ENCODE measurements at regions not wholly inside any gene's neighbourhood (a gene's known extent, or its start where the extent isn't known, plus 50 kb on each side); places are given as distances from the start of the nearest gene placed in this dataset.
"Not testable (repeated sequence)": the region's sequence is repeated elsewhere in the genome, so short reads cannot be mapped to it uniquely, and the experiment has no call there.

DNA sequence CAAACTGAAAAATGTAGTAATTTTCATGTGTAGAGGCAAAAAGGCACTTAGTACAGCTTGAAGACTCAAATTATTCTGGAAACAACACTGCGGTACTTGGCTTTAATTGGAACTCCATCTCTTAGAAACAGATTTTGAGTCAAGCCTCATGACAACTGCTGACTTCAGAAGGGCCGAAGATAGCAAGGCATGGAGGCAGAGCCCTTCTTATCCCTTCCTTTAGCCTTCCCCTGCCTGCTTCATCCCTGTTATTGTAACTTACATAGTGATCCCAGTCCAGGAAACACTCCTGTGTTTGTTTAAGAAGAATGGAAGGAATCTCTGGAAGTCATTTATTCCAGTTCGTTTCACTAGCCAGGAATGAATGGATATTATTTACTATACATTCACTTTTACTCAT lies 110.9 kb upstream of the FAM98A start:
- no peak for DNase-seq

DNA sequence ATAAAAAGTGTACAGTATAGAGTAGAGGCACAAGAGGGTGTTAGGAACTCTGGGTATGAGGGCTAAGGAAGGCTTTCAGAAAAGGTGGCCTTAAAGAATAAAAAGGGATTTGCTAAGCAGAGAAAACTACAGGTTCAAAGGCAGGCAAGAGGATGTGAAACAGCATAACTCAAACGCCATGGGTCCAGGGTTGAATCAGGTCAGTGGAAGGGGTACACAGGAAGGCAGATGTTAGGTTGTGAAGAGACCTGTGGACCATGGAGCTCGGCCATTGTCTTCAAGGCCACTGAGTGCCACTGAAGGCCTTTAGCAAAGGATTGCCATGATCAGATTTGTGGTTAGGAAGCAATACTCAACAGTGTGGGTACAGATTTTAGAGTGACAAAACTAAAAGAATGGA lies 108.2 kb upstream of the FAM98A start:
- DNase-seq = peak; percentile 50

DNA sequence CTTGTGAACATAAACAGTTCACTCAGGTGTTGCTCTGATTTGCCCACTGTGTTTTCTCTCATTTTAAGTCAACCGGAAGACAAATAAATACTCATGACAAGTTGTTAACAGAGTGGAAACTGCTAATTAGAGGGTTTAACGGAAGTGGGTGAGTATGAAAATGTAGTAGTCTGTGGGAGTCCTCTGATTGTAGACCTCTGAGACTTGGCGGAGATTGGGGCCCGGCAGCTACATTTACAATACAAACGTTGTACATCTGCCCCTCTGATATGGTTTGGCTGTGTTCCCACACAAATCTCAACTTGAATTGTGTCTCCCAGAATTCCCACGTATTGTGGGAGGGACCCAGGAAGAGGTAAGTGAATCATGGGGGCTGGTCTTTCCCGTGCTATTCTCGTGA lies 107.3 kb upstream of the FAM98A start:
- peak; percentile 86 for DNase-seq

DNA sequence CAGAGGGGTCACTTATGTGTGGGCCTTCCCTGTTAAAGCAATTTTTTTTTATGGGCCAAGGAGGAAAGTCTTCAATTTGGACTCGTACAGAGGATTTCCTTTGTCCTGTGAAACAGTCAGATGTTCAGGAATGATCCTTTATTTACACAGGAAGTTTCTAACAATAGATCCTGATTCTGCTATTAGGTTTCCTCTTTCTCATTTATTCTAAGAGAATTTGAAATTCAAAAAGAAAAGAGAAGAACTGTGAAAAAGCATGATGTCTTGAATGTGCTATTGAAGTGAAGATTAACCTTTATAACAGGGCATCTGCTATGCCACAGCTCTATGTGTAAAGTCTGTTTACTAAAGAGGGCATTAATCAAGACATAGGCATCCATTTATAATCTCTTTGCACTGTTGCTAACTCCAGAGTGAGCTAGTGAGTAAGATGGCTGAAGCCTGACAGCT lies 105.3 kb upstream of the FAM98A start:
- no peak for DNase-seq

DNA sequence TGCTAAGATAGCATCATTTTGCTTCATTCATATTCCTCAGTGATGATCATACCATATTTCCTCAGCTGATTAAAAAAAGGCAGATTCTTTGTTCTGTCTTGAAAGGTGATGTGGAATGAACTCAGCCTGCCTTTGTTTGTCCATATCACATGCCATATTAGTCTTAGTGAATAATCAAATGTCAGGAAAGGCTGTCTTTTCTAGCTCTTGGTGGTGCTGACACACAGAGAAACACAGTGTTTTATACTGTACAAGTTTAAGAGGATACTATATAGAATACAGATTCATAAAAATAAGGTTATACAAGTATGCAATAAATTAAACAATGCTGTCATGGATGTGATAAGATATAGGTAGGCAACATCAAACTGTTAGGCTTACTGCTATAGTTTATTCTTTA lies 97.1 kb upstream of the FAM98A start:
- no peak for DNase-seq

DNA sequence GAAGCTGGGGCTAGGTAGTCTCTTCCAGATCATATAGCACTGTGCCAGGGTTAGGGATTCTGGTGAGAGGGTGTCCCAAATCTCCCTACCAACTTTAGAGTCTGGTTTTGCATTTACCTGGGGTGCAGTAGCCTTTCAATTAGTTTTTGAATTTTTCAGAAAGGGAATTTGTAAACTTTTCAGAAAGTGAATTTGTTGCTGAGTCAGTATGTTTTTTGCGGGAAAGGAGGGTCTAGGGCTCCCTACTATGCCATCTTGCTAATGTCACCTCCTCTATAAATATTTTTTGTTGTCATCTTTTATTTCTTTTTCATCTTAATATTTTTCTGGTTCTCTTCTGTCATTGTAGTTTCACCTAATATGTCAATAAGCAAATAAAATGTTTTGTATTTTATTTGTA lies 95.8 kb upstream of the FAM98A start:
- no peak for DNase-seq

DNA sequence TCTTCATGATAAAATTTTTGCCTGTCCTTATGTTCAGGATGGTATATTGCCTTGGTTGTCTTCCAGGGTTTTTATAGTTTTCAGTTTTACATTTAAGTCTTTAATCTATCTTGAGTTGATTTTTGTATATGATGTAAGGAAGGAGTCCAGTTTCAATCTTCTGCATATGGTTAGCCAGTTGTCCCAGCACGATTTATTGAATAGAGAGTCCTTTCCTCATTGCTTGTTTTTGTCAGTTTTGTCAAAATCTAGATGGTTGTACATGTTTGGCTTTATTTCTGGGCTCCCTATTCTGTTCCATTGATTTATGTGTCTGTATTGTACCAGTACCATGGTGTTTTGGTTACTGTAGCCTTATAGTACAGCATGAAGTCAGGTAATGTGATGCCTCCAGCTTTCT lies 91.6 kb upstream of the FAM98A start:
- not testable (repeated sequence) for DNase-seq

DNA sequence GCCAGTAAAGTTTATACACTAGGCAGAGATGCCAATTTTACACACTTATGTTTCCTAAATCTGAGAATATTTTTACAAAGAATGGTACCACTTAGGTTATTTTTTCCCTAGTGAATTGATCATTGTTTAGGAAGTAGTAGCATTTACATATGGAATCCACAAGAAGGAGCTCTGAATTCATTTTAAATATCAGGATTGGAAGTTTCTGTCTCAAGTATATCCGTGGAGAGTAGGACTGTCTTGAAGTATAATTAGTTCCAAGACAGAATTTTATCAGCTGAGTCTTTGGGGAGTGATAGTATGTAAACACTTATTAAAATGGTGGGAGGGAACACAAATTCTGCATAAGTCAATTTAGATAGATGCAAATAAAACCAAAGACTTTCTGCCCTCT lies 82.3 kb upstream of the FAM98A start:
- peak; percentile 49 for DNase-seq

DNA sequence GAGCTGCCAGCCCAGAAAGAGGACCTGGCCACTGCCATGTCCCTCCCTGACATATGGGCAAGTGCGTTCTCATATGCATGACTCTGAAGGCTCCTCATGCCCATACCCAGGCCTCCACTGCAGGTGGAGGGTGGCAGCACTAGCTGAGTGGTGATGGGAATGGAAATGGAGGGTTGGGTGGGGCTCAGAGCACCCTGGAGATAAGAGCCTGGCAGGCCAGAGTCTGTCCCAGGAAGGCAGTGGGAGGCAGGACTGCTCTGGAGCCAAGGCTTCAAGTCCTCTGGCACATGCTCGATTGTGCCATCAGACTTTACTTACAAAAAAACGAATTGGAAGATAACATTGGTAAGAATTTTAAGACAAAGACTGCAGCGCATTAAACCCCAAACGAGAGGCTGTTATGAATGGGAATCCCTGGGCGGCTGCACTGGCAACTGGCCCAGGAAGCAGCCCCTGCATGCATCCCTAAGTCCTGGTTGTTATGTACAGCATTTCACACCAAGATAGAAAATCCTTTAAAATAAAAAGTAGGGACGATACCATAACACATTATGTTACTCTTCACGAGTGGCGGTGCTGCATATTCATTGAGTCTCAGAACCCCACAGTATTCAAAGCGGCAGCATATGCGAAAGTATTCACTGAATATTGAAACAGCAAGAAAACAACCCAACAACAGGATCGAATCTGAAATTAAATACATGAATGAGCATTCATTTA lies 81.7 kb upstream of the FAM98A start:
- DNase-seq = no peak

DNA sequence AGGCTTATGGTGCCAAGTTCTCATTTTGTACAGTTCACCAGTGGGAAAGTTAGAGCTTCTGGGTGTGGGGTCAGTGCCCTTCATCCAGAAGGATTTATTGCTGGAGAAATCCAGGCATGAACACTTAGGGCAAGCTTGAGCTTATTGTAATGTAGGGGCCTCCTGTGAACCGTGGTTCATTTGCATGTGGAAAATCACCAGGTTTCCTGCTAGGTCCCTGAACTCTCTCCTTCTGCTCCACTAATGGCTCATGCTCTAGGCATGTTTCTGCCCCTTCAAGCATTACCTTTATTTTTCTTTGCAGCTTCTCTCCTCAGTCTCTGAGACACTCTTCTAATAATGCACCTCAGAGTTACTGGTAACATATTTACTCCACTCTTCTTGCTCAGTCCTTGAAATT lies 79.3 kb upstream of the FAM98A start:
- DNase-seq = no peak

DNA sequence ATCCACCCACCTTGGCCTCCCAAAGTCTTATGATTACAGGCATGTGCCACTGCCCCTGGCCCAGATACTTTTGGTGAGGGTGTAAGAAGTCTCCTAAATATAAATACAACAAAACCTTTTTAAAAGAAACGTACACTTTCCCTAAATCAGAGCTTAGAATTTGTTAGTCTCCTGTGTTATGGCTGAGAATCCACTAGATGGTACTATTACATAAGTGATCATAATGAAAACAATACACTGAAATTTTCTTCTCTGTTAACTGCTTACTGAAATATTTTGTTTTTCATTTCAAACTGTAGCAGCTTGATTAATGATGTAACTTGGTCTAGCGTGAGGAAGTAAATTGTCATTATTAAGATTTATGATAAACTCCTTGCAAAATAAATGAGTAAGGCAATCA lies 74.8 kb upstream of the FAM98A start:
- DNase-seq = peak; percentile 58

DNA sequence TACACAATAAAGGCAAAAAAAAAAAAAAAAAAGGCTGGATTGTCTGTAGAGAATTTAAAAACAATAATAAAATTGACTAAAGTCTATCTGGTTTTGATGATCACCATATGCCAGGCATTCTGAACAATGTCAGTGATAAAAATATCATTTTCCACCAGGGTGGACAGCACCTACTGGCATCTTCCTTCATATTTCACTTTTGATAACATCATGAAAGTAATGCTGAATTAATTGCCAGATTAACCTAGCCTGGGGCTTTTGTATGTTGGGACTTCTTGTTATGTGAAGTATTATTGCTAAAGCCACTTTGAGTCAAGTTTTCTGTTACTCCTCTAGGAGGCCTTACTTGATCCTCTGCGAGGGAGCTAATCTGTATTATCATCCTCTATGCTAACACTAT lies 73.8 kb upstream of the FAM98A start:
- no peak for DNase-seq

DNA sequence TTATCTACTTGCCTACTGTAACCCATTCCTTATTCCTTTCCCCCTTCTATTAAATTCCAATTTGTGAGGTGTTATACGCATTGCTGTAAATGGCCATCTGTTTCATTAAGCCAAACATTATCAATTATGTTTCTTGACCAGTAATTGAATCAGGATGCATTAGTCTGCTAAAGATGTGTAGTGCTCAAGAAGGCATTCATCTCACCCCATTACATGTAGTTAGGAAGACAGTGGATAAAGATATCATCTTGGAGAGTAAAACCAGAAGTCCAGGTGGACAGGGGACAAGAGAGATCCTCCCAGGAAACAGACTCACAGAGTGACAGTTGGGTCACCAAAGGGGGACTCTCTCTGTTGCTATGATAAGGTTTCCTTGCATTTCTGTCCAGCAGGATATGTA lies 73.3 kb upstream of the FAM98A start:
- no peak for DNase-seq

DNA sequence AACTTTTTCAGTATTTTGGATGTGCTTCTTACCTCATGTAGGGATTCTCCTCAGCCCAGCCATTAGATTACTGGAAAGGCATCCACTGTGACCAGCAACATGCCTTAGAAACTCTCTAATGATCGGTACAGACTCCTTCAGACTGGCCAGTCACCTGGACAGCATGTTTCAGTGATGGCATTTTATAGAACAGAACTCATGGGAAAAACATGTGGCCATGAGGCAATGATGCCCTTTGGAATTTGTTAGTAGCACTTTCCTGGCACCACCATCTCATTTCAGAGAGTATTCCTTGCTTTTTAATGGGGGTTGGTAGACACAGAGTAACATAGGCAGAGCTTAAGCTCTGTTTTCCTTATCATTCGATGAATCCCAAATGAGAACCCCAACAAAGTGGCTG lies 72.1 kb upstream of the FAM98A start:
- no peak for DNase-seq

DNA sequence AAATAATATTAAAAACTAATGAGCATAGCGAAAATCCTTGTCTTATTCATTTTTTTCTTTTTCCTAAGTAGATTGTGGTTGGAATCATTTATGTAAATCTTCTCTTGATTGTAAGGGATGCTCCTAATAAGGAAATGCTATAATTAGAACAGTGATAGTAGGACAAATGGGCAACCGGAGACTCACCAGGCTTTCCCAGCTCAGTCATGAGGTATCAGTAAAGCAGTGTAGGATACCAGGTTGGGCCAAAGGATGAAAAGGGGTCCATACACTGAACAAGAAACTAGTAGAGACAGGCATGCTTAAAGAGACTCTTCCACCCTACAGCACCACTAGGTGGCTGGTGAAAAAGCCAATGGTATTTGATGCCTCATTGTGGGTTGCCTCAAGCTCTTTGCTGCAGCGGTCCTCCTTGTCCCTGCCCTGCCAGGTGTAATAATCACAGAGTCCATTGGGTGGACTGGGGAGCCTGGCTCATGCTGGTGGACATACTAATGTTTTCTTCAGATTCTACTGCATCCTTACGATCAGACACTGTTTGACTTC lies 71.4 kb upstream of the FAM98A start:
- no peak for DNase-seq

DNA sequence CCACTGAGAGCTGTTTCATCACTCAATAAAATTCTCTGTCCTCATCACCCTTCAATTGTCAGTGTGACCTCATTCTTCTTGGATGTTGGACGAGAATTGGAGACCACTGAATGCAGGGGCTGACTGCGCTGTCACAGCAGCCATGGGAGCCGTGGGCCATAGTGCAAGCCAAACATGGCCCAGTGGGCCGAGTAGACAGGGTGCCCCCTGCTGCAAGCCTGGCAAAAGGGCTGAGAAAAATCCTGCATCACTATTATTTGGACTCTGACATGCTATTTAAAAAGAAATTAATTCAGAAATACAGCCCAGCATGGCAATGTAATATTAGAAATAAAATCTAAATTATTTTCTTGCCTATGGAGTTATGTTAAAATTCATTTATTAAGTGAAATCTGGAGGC lies 67.8 kb upstream of the FAM98A start:
- no peak for DNase-seq

DNA sequence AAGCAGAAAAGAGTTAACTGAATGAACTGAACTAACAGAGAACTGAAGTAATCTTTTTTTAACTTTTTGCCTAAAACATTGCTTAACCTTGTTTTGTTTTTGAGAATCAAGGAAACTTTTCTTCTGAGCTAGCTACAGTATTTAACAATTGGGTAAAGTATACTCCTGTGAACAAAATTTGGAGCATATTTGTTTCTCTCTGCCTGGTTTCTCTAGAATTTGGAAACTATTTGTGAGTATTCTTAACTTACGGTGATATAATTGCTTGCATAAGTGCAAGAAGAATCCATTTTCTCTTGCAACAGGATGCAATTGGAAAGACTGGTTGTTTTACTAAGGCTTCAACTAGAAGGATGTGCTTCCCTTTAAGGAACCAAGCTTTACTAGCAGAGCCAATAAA lies 65.9 kb upstream of the FAM98A start:
- DNase-seq = no peak

DNA sequence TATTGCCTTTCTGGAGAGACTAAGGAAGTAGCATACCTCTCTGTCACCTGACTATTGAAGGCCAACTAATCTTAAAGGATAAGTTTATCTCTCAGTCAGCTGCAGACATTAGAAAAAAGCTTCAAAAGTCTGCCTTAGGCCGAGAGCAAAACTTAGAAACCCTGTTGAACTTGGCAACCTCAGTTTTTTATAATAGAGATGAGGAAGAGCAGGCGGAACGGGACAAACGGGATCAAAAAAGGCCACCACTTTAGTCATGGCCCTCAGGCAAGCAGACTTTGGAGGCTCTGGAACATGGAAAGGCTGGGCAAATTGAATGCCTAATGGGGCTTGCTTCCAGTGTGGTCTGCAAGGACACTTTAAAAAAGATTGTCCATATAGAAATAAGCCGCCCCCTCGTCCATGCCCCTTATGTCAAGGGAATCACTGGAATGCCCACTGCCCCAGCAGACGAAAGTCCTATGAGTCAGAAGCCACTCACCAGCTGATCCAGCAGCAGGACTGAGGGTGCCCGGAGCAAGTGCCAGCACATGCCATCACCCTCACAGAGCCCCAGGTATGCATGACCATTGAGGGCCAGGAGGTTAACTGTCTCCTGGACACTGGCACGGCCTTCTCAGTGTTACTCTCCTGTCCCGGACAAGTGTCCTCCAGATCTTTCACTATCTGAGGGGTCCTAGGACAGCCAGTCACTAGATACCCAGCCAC lies 61.5 kb upstream of the FAM98A start:
- DNase-seq = no peak

DNA sequence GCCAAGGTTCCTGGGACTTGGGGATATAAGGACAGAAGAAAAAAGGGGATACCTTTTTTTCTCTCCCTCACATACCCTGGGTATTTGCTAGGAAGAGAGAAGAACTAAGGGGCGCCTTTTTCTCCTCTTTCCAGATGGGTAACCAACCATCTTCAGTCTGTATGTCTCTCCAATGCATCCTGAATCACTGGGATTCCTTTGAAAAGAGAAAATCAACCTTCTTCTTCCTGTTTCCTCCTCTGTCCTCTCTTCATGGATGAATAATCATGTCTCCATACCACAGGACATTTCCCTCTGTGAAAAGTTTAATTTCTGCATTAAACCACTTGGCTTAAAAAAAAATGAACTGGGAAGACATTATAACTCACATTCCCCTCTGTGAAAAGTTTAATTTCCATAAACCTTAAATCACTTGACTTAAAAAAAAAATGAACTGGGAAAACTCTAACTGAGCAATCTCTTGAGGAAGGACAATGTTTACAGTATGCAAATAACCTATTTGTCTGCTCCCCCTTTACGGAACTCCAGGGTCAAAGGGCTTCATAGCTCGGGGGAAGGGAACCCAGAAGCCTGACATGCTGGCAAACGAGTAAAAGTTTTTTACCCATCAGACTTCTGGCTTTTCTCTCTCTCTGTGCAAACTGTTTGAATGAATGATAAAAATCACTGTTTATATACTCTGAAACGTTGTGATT lies 56.7 kb upstream of the FAM98A start:
- DNase-seq = no peak

DNA sequence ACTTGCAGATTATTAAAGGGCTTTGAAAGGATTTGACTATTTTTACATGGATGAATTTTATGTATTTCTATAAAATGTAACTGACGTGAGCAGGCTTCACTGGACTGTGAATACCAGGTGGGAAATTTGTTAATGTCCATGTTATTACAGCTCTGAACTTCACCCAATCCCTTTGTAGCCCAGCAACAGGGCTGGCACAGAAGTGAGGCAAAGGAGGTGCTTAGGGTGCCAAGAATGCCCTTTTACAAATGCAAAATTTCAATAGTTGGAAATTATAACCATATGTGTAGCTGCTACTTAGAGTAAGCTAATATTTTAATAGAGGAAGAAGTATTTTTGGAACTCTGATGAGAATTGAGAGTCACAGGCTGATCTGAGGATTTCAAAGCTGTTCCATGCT lies 53.7 kb upstream of the FAM98A start:
- no peak for DNase-seq

DNA sequence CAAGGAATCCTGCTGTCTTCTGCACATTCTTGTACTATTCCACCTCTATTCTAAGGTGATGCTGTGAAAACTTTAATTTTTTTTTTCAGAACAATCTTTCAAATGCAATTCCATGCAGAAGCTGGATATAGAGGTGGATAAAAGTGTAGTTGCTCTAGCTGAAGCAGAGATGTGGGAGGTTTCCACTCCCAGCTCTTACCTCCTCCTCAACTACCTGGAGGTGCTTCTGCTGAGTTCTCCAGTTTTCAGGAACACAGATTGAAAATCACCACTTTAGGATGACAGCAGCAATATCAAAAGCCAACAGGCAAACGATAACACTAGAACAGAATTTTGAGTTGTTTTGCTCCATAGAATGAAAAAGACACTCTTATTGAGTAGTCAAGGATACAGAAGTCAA lies 51.1 kb upstream of the FAM98A start:
- no peak for DNase-seq
